AG09319 (cell line): ENCODE measurements at regions not wholly inside any gene's neighbourhood (a gene's known extent, or its start where the extent isn't known, plus 50 kb on each side); places are given as distances from the start of the nearest gene placed in this dataset.
"Not testable (repeated sequence)": the region's sequence is repeated elsewhere in the genome, so short reads cannot be mapped to it uniquely, and the experiment has no call there.

Experiments
- DNase-seq: peaks from one replicate; pipeline ENCODE4 v3.0.0-alpha.2; 2010; ENCODE audit warnings: low read depth; ENCODE audit errors: extremely low read depth
- CTCF ChIP-seq: IDR thresholded peaks from 2 replicates; pipeline ENCODE4 v1.5.1; 2011; ENCODE audit warnings: low read depth, mild to moderate bottlenecking, inconsistent platforms, low read length, moderate library complexity

- TF ChIP-seq CTCF: no peak
- no peak for DNase-seq
These were observed 275.4 kb downstream of the TTC6 start for GRCh38 chr14:37870632-37871346.

GRCh38 chr14:37874065-37874428, 278.6 kb downstream of the TTC6 start:
- DNase-seq: not testable (repeated sequence)

- peak; percentile 96 for TF ChIP-seq CTCF
- DNase-seq: peak; percentile 29
These were observed 279.1 kb downstream of the TTC6 start for GRCh38 chr14:37874429-37875109.

- TF ChIP-seq CTCF: no peak
- DNase-seq: no peak
These were observed 292.8 kb downstream of the TTC6 start for GRCh38 chr14:37888234-37888633.

GRCh38 chr14:37889087-37889486, 293.7 kb downstream of the TTC6 start:
- no peak for TF ChIP-seq CTCF
- no peak for DNase-seq

- DNase-seq: no peak
- TF ChIP-seq CTCF: no peak; the same call in 1 of the 2 replicates
These were observed 294.7 kb downstream of the TTC6 start for GRCh38 chr14:37890095-37890494.

- DNase-seq: not testable (repeated sequence)
These were observed 296.1 kb downstream of the TTC6 start for GRCh38 chr14:37891500-37891899.

GRCh38 chr14:37894463-37894862, 299.0 kb downstream of the TTC6 start:
- no peak for DNase-seq
- no peak for TF ChIP-seq CTCF
